ENCODE measurements at regions not wholly inside any gene's neighbourhood (a gene's known extent, or its start where the extent isn't known, plus 50 kb on each side); places are given as distances from the start of the nearest gene placed in this dataset.

- no peak overlapping the region for H3K4me3 ChIP-seq
- H4K20me1 ChIP-seq (replicated peaks; ENCODE audit: control insufficient read depth, insufficient read depth, low read length) = no peaks in the 10 kb centered on the region
- WGBS (ENCODE audit: insufficient coverage, low coverage, missing lambda C conversion rate) = 15% methylated on average over 2 of the region's 2 CpGs
- H3K9me1 ChIP-seq (ENCODE audit: control insufficient read depth, insufficient read depth, low read length) = no peaks in the 10 kb centered on the region
- intact Hi-C loops (cut with micrococcal nuclease) = loop anchor here (10.0 kb wide), 1 partner anchor 154 kb away; no protein-coding TSS in a partner anchor
- ATAC-seq (no peak), FAIRE-seq (no peak), DNase-seq (ENCODE audit: extremely low read depth in 1 of 4, low spot score in 3 of 4) (no peak)
- no peaks in the 10 kb centered on the region for H3K36me3 ChIP-seq (ENCODE audit: control insufficient read depth, insufficient read depth, low read length)
- ChIA-PET CTCF (ENCODE audit: low intra/inter-chr PET ratio) (no interaction called here), POLR2A (interaction anchor here (1.1 kb wide), 1 partner anchor 14 kb away, joined by 3 read pairs; no protein-coding TSS in a partner anchor)
- H3K9ac ChIP-seq (ENCODE audit: insufficient read depth in 1 of 2, low read depth in 2 of 2, low read length in 2 of 2) = no peak overlapping the region
- no peaks in the 10 kb centered on the region for H3K27me3 ChIP-seq (ENCODE audit: control insufficient read depth in 2 of 2, insufficient read depth in 2 of 2, low read length in 2 of 2)
- no peak for TF ChIP-seq MCM3 (IDR thresholded peaks at IDR 0.05)
- no peak for TF ChIP-seq POLR3A (IDR thresholded peaks at IDR 0.05; ENCODE audit: borderline replicate concordance, extremely low read depth, insufficient read depth, insufficient read length)
- no peak for TF ChIP-seq SMAD3 (CRISPR knock-in tag; conservative IDR thresholded peaks at IDR 0.05)
- TF ChIP-seq STAG1 (CRISPR knock-in tag; IDR thresholded peaks at IDR 0.05; ENCODE audit: borderline replicate concordance) = no peak
- TF ChIP-seq MECOM (CRISPR knock-in tag; IDR thresholded peaks at IDR 0.05) = no peak
- TF ChIP-seq CHCHD3 (CRISPR knock-in tag; IDR thresholded peaks at IDR 0.05) = no peak
- no peak for TF ChIP-seq TAF1 (IDR thresholded peaks at IDR 0.05; ENCODE audit: control insufficient read depth, extremely low read depth, insufficient read depth, low read length, severe bottlenecking)
- TF ChIP-seq RREB1 (CRISPR knock-in tag; IDR thresholded peaks at IDR 0.05) = no peak
- no peak for TF ChIP-seq GABPA (tag; conservative IDR thresholded peaks at IDR 0.05; ENCODE audit: low read depth)
- H3K4me1 ChIP-seq (replicated peaks in 1 of 2; ENCODE audit: control insufficient read depth in 2 of 2, insufficient read depth in 2 of 2, low read length in 2 of 2) = peaks cover 0 to 3% of the 10 kb centered on the region in 2 experiments; a peak in 1 of 5 replicates
- BruUV-seq (replicated peaks) = no TSS peak
- H3K4me2 ChIP-seq (ENCODE audit: insufficient read depth, low read length) = no peak overlapping the region
- no peak overlapping the region for H3K27ac ChIP-seq (ENCODE audit: extremely low read depth, low read depth, low read length)
- in situ Hi-C loops (cut with MboI) = loop anchor here (25.0 kb wide), 1 partner anchor 436 kb away; no protein-coding TSS in a partner anchor
- H3K79me2 ChIP-seq (ENCODE audit: control insufficient read depth, insufficient read depth, low read length) = no peaks in the 10 kb centered on the region
- no peaks in the 10 kb centered on the region for H3K9me3 ChIP-seq (replicated peaks; ENCODE audit: control insufficient read depth, insufficient read depth, low read depth, low read length)
- H2AFZ ChIP-seq (ENCODE audit: low read depth, low read length) = no peak overlapping the region
Observed at GRCh38 chr5:82798676-82799075, 278.5 kb downstream of the TMEM167A start.
